HG03571 (cell line): ENCODE measurements at regions not wholly inside any gene's neighbourhood (a gene's known extent, or its start where the extent isn't known, plus 50 kb on each side); places are given as distances from the start of the nearest gene placed in this dataset.

Experiments used
- ATAC-seq: cut with Tn5 transposase; IDR thresholded peaks from one replicate; pipeline ENCODE4 v1.9.1; 2021; ENCODE audit not compliant: unreplicated experiment

DNA sequence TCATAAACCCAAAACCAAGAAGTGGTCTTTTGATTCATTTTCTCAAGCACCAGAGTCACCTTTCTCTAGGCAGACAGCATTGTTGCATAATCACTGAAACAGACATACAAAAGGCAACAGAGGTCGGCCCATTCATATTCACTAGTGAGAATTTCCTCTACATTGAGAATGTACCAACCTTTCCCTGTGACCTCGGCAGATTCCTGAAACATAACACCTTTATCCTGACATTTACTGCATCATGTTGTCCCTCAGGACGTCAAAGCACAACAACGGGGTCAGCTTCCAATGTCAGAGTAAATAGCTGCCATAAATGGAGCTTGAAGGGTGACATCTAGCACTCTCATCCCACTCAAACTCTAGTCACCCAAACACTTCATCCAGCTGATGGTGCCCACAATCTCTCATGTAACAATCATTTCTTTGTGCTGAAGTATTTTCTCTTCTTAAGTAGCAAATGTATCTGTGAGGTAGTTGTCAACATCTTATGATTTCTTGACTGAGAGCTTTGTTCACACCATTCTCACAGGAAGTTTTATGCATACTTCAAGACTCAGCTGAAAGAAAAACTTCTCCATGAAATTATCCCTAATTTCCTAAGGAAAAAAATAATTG is 802.6 kb upstream of the CHAC2 start:
- ATAC-seq, result no peak

DNA sequence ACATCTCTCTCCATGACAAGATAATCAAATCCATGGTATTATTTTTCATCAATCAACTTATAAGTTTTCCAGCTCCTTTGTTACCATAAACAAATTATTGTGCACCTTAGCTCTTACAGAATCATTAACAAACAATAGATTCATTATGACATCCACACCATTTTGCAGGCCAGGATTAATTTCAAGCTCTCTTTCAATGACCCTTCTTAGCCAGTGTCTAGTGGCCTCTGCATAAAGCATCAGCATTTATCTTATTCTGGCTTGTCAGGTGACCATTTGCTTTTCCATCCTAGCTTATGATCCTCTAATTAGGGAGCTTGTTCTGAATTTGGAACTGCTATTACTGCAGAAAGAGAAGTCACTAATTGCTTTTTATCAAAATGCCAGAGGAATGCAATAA is 806.2 kb upstream of the CHAC2 start:
- no peak for ATAC-seq

DNA sequence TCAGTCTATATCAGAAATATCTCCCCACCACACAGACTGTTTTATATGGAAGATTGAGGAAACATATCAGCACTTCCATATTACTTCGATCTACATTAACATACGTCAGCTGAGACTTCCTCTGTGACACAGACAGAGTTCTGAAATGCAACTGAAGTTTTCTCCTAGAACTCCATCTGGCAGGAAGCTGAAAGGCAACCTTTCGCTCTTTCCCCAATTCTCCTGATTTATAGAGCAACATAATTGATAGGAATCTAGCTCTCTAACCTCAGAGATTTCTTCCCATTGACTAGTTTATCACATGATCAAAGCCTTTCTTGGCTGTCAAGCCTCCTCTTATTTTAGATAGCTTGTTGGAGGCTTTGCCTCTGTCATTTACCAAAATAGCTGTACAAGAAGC is 806.7 kb upstream of the CHAC2 start:
- ATAC-seq, result no peak

GRCh38 chr2:52959801-52960200 is 807.8 kb upstream of the CHAC2 start:
- no peak for ATAC-seq

DNA sequence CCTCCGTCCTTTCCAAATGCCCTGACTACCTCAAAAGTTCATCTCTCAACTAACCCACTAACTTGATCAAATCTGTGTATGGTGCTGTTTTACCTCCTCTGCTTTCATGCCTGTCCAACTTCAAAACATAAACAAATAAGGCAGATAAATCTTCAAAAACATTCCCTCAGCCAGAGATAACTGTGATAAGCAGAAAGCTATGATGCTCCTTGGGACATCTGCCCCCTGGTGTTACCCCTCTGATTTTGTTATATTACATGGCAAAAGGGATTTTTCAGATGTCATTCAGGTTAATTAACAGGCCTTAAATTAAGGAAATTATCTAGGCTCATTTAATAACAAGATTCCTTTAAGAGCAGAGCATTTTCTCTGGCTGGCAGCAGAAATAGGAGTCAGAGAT is 810.8 kb upstream of the CHAC2 start:
- no peak for ATAC-seq

GRCh38 chr2:52956118-52956517 is 811.5 kb upstream of the CHAC2 start:
- ATAC-seq, result no peak

GRCh38 chr2:52955079-52955478 is 812.5 kb upstream of the CHAC2 start:
- ATAC-seq, result no peak

DNA sequence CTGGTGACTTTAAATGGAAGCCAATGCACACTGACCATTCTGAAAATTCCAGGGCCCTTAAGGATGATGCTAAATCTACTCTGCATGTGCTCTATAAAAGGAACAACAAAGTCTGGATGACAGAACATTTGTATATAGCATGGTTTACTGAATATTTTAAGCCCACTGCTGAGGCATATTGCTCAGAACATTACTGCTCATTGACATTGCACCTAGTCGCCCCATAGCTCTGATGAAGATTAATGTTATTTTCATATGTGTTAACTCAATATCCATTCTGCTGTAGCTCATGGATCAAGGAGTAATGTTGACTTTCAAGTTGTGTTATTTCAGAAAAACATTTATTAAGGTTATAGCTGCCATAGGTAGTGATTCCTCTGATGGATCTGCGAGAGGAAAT is 827.5 kb upstream of the CHAC2 start:
- ATAC-seq, result no peak

DNA sequence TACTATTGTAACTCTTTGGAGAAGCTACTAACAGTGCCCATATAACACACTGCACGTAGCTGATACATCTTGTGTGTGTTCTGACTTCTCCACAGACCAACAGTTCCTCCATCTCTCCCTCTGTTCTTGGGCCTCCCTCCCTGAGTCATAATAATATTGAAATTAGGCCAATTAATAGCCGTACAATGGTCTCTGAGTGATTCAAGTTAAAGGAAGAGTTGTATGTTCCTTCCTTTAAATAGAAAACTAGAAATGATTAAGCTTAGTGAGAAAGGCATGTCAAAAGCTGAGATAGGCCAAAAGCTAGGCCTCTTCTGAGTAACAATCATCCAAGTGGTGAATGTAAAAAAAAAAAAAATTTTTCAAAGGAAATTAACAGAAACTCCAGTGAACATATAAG is 828.4 kb upstream of the CHAC2 start:
- ATAC-seq, result no peak

- ATAC-seq, result no peak
Measured at GRCh38 chr2:52936029-52936428, 831.6 kb upstream of the CHAC2 start.

DNA sequence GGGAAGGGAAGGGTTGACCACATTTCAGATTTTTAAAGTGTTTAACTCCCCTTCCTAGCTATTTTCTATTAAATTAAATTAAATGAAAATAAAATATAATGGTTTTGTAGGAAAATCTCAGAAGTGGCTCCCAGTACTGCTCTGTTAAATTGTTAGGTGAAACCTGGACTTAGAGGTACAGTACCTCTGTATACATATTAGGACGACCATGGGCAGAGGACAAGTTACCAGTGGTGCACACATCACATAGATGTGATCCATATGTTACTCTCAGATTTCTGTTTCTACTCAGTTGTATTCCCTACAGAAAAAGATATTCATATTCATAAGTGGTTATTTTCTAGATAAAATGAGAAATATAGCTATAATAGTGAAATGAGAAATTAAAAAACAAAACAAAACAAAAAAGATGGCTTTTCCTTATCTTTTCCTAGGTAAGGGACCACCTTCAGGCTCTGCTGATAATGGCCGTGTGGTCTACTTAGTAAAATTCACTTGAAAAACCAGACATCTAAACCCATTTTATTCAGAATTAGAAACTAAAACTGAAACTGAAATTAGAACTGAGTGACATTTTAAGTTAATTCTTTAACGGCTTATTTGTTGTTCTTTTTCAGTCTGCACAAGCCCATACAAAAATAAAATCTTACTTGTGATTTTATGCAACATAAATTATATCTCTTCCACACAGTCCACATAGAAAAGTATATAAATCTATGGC is 832.5 kb upstream of the CHAC2 start:
- ATAC-seq, result no peak

DNA sequence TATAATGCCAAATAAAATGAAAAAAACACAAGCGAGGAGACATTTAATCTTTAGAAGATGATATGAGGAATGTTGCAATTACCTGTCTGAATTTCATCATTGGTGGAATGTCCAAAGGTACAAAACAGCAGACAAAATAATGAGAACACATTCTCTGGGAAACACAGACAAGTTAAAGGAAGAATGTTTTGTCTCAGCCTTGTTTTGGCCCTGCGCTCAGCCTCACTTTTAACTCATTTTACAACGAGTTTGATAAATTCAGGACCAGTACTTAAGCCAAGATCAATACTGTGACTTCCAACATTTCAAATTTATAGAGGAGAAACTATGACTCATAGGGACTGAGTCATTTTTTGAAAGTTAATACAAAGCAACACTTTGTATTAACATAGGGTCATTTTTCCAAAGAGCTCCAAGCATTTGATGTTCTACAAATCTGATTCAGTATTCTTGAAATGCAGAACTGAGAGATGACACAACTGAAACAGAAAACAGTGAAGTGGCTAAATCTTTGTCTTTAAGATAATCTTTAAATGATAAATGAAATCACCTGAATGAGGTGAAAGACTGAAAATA is 833.2 kb upstream of the CHAC2 start:
- no peak for ATAC-seq

GRCh38 chr2:52933878-52934277 is 833.7 kb upstream of the CHAC2 start:
- ATAC-seq, result no peak

- no peak for ATAC-seq
Measured at GRCh38 chr2:52931660-52932059, 835.9 kb upstream of the CHAC2 start.

GRCh38 chr2:52929412-52929811 is 838.2 kb upstream of the CHAC2 start:
- ATAC-seq, result no peak

GRCh38 chr2:52919673-52920072 is 847.9 kb upstream of the CHAC2 start:
- ATAC-seq, result no peak

- no peak for ATAC-seq
Measured at GRCh38 chr2:52918551-52918950, 849.1 kb upstream of the CHAC2 start.

GRCh38 chr2:52916981-52917380 is 850.6 kb upstream of the CHAC2 start:
- no peak for ATAC-seq

DNA sequence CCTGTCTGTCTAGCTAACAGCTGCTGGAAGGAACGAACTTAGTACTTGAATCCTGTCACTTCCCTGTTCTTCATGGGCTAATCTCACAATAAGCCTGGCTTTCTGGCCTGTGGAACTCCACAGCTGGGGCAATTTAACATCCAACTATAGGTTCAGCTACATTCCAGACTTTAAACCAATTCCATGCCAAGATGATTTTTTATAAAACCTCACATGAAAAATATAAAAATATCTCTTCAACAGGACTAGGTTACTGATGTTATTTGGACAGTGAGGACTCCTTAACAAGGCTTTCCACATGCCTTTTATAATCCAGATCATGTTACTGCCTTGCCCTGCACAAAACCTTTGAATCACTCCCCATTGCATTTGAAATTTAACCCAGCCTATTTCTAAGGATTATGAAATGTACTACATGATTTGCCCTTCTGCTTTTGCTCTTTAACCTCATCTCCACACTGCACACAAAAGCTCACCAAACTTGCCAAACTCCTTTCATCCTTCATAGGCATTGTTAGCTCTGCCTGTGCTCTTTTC is 863.2 kb upstream of the CHAC2 start:
- ATAC-seq, result no peak

DNA sequence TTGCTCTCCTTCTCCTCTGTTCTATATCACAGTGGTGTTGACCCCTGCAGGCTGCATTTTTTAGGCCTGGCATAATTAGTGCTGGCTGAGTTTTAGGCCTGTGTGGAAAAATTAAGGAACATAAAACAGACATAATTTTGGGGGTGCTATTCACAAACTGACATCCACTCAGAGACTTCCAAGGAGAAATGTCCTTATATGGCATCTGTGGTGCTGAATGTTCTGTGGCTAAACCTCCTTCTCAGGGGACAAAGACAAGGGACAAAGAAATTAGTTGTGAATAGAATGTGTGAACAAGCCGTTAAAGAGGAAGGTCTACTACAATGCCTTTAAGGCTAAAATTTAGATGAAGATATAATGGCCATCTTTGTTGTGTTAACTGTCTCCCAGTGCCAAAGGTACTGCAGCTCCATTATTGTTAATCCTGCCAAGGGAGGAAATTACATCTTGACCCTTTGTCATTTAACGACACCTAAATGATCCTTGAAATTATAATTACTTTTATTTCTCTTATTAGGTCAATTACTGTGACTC is 870.0 kb upstream of the CHAC2 start:
- ATAC-seq, result no peak

GRCh38 chr2:52895726-52896340 is 871.8 kb upstream of the CHAC2 start:
- ATAC-seq, result no peak

DNA sequence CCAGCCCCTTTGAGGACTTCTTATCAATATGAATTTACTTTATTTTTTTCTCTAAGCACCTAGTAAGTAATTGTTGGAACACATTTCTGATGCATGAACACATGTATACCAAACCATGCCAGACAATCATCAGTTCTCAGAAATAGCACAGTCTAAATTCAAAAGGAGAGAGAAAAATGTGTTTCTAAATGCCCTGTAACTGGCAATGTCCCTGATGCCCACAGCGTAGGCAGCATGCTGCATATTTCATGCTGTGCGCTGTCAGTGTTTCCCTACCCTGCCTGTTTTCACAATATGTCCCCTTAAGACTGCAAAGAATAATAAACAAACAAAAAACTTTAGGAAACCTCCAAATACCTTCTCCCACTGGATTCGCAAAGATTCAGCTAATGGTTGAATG is 881.0 kb upstream of the CHAC2 start:
- ATAC-seq, result no peak
